Activated T-cell treated with anti-CD3 and anti-CD28 coated beads, Interleukin-2, amount 50 U/mL, for 48 hours (primary cell): ENCODE measurements at regions not wholly inside any gene's neighbourhood (a gene's known extent, or its start where the extent isn't known, plus 50 kb on each side); places are given as distances from the start of the nearest gene placed in this dataset.

Experiments used
- DNase-seq, 2 experiments: peaks; one replicate each; pipeline ENCODE4 v3.0.0-alpha.2; 2020

- DNase-seq: no peak
Measured at GRCh38 chr4:43351970-43352806, 459.7 kb downstream of the GRXCR1 start.

GRCh38 chr4:43352859-43353258 is 460.3 kb downstream of the GRXCR1 start:
- no peak for DNase-seq

DNA sequence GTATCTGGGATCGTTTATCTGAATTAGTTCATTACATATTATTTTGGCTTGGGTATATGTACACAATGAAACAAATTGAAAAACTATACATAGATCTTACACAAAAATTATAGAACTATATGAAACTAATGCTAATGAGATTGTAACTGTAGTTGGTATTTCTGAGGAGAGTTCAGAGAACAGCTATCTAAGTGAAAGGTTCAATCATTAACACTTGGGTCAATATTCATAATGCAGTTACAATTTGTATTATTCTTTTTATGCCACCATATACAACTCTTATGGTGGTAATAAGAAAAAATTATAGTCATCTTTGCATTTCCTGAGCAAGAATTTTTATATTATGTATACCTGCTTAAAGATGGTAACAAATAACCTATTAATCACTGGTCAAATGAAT is 461.0 kb downstream of the GRXCR1 start:
- DNase-seq: no peak

DNA sequence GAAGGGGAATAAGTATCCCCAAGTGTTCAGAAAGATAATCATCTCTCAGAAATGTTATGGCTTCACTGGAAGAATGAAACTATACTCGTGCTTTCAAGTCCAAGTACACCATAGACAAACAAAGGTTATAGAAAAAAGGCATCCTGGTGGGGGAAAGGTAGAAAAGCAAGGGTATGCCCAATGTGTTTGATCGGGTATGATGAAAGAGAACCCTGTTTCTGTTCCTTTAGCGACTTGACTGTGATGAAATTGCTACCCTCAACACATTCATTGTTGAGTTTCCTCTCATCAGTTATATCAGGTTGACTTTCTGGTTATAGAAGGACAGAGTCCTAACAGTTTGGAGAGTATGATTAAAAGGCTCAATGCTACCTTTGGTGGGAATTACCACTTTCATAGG is 464.3 kb downstream of the GRXCR1 start:
- DNase-seq: no peak

DNA sequence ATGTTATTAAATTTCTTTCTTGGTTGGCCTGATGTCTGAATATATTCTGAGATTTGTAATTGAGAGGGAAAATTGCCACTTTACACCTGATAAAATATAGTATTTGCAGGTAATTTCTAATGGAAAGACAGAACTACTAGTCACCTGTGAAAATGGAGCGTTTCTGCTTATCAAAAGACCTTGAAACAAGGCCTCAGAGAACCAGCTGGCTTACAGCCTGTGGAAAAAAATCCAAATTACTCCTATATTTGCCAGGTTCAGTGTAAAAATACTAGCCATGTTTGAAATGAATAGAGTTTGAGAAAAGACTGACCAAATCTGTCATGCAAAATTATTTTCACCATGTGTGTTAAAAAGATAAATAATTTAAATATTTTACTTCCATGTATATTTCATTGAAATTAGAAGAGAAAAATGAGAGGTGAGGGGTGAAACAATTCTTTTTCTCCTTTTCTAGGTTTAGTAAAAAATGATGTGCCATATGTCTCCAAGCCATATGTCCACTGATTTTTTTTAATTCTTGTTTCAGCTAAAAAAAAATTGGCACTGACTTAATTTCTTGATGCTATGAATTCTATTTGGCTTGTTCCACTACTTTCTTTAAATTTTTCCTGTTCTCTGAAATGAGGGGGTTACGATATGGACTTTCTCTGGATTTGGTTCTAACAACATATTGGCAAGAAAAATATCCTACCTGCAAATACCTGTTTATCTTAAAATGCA is 464.9 kb downstream of the GRXCR1 start:
- no peak for DNase-seq

DNA sequence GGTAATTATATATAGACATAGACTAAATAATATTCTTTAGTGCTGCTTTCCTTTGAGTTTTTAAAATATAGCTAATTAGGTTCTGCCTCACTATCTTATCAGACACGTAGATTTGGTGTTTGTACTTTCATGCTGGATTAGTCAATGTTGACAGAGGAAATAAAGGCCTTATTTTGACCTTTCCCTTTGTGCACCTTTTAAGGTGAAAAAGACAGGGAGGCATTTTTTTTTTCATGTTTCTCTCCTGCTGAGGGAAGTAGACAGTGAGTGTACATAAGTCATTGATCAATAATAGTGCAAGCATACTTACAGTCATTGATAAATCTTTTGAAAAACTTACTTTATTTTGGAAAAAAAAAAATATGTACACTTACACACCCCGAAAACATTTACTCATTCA is 467.8 kb downstream of the GRXCR1 start:
- DNase-seq: no peak

- DNase-seq: no peak
Measured at GRCh38 chr4:43362875-43363636, 470.5 kb downstream of the GRXCR1 start.

- no peak for DNase-seq
Measured at GRCh38 chr4:43369036-43369594, 476.6 kb downstream of the GRXCR1 start.

GRCh38 chr4:43373201-43373600 is 480.7 kb downstream of the GRXCR1 start:
- no peak for DNase-seq

DNA sequence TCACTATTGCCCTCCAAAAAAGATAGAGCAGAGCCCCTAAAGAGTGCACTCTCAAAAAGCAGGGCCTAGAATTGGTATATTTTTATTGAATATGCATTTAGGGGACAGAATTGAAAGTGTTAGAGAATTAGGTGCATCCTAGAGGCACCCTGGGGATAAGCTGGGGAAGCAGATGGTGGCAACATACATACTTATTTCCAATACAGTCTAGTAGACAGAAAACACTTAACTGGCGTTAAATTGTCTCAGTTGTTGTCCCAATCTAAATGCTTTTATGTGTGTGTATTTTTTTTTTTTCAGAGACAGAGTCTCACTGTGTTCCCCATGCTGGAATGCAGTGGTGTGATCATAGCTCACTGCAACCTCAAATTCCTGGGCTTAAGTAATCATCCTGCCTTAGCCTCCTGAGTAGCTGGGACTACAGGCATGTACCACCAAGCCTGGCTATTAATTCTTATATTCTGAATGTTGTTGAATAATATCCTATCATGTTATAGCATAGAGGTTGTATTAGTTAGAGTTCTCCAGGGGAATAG is 481.8 kb downstream of the GRXCR1 start:
- DNase-seq: no peak

DNA sequence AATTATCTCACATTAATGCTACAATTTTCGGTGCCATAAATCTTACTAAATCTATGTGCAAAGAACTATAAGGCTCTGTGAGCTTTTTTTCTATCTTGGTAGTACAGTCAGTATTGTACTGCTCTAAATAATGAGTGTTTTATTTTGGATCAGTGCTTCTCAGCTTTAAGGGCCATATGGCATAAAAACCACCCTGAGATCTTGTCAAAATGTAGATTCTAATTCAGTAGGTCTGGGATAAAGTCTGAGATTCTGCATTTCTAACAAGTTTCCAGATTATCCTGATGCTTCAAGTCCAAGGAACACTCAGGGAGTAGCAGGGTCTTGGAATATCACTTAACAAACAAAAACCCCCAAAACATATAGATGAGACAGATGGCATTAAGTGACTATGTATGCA is 486.5 kb downstream of the GRXCR1 start:
- DNase-seq: no peak

DNA sequence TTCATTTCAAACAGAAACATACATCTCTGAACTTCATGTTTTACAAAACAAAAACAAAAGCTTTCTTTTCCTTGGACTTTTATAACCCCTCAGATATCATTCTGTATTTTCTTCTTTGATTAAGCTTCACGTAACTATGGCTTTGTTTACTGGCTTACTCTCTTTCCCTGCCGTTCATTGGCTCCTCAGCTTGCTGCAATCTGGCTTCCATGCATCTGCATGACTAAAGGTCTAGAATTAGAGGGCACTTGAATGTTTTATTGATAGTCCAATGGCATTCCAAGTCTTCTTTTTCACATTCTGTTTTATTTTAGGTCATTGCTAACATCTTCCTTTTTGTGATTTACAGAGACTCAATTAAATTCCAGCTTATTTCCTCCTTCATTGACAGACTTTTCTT is 487.6 kb downstream of the GRXCR1 start:
- DNase-seq: no peak

DNA sequence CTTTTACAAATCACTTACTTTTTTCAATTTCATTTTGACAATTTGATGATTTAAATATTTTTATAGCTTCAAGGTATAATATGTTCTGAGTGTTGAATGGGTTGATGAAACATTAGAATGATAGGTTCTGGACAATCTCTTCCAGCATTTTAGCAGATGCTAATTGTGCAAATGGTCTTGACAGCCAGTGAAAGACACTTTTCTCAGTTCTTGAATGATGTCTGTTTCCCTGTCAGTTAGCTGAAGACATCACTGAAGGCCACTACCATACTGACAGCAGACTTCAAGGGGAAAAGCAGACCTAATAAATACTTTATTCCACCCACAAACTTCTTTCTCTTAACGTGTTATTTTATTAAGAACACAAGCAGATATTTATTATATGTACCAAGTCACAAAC is 498.6 kb downstream of the GRXCR1 start:
- DNase-seq: no peak

DNA sequence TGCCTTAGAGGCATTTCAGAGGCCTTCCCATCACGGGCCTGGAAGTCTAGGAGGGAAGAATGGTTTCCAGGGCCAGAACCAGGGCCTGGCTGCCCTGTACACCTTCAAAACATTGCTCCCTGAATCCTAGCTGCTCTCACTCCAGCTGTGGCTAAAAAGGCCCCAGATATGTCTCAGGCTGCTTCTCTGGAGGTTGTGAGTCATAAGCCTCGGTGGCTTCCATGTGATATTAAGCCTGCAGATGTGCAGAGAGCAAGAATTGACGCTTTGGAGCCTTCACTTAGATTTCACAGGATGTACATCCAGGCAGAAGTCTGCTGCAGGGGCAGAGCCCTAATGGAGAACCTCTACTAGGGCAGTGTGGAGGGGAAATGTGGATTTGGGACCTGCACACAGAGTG is 502.5 kb downstream of the GRXCR1 start:
- DNase-seq: no peak

- DNase-seq: no peak
Measured at GRCh38 chr4:43399726-43400125, 507.2 kb downstream of the GRXCR1 start.

DNA sequence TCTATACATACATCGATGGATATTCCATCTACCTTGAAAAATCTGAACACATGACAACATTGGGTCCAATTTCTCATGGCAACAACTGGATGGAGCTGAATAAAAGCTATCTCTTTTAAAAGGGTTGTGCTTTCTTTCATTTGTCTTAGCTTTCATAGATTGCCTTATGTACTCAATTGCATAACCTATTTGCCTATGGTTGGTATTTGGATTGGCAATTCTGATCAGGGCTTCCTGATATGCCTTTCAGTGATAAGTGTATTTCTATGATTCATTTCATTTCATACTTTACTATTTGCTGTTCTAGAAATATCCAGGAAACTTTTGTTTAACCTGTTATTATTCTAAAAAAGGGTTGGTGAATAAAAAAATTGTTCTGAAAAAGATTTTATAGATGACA is 509.9 kb downstream of the GRXCR1 start:
- DNase-seq: no peak

GRCh38 chr4:43410636-43411035 is 518.1 kb downstream of the GRXCR1 start:
- DNase-seq: no peak

DNA sequence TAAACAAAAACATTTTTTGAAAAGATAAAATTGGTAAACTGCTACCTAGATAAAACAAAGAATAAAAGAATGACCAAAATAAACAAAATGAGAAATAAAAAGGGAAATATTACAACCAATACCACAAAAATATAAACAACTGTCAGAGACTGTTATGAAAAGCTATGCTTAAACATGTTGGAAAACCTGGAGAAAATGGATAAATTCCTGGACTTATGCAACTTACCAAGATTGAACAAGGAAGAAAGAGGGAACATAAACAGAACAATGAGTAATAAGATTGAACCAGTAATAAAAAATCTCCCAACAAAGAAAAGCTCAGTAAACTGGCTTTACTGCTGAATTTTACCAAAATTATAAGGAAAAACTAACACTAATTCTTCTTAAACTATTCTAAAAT is 518.7 kb downstream of the GRXCR1 start:
- no peak for DNase-seq

- DNase-seq: no peak
Measured at GRCh38 chr4:43423276-43423675, 530.8 kb downstream of the GRXCR1 start.

DNA sequence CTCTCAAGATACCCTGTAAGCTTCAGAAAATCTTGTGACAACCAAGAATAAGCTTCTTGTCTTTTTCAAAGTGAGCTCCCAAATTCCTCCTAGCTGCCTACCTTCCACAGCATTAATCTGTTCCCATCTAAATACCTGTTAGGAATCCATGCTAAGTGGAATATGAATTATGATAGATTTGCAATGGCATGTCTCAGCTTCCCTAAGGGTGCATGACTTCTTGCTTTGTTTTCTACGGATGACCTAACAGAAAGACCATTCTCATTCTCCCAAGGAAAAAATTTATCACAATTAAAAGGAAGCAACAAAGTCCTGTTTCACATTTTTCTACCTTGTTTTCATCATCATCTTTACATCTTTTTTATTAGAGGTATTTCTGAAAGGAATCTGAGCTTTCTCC is 532.7 kb downstream of the GRXCR1 start:
- DNase-seq: no peak

DNA sequence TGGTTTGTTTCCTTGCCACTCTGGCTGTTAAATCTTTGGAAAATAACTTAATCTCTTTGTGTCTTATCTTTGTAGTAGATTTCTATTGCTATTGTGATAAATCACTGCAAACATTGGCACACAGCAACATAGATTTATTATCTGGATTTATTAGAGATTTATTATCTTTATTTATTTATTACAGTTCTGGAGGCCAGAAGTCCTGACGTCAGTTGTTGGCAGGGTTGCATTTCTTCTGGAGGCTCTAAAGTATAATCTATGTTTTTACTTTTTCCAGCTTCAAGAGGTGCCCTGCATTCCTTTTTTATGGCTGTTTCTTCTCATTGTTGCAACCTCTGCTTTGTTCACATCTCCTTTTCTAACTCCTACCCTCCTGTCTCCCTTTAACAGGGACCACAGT is 542.8 kb downstream of the GRXCR1 start:
- no peak for DNase-seq

DNA sequence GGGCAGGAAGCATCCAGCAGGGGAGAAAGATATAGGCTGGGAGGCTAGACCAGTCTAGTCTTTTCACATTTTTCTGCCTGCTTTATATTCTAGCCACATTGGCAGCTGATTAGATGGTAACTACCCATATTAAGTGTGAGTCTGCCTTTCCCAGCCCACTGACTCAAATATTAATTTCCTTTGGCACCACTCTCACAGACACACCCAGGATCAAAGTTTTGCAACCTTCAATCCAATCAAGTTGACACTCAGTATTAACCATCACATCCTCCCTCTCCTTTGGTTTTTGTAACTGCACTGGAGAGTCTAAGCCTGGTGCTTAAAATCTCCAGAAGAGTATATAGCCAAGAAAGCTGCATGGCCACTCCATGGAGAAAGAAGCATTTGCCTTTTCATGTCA is 560.4 kb downstream of the GRXCR1 start:
- DNase-seq: no peak

- DNase-seq: no peak
Measured at GRCh38 chr4:43456383-43456782, 563.9 kb downstream of the GRXCR1 start.
